ENCODE measurements at regions not wholly inside any gene's neighbourhood (a gene's known extent, or its start where the extent isn't known, plus 50 kb on each side); places are given as distances from the start of the nearest gene placed in this dataset.

DNA sequence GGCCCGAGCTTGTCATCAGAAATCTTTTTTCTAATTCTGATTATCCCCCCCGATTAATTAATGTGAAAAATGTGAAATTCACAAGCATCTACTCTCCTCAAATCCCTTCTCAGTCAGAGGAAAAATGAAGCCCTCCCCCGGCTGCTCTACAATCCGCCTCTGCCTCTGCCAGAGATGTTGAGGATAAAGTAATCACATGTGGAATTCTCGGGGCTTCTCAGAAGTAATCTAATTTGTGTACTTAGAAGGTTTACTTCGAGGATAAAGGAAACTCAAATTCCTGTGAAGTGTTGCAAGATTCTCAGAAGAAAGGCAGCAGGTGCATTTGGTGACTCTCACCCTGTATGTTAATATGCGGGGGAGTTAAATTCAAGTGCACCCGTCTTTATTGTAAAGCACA is 726.1 kb upstream of the ADAMTS16 start:
- POLR2A ChIA-PET = interaction anchor here (0.8 kb wide), 1 partner anchor 370 kb away, joined by 3 read pairs; no protein-coding TSS in a partner anchor
- no peak overlapping the region for H2AFZ ChIP-seq (ENCODE audit: low read length)
- intact Hi-C loops (cut with micrococcal nuclease; ENCODE audit: unreplicated experiment) = no loop called here

DNA sequence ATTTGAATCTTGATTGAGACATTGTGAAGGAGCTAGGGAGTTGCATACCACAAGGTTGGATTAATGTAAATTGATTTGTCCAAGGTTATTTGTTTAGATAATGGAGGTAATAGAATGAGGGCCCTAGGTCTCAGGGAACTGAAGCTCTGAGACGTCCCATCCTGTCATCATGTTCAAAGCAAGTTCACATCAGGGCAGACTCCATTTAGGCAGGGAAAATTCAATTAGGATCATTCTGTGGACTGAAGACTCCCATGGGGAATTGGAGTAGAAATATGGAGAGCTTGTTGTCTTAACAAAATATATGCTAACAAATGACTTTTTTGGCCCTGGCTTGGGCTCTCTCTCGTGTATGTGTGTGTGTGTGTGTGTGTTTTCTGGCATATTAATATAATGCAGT is 722.0 kb upstream of the ADAMTS16 start:
- Histone ChIP-seq H3K4me1 (ENCODE audit: insufficient read depth, low read length, poor library complexity, severe bottlenecking) (no peaks in the 10 kb centered on the region), H3K4me2 (ENCODE audit: low read length) (no peak overlapping the region), H3K9me2 (ENCODE audit: insufficient read depth, low read length) (no peaks in the 10 kb centered on the region), H3K27ac (ENCODE audit: low read depth, low read length, poor library complexity, severe bottlenecking) (no peak overlapping the region), H3K9me3 (ENCODE audit: low read length) (no peaks in the 10 kb centered on the region), H2AFZ (ENCODE audit: low read length) (no peak overlapping the region), H3K4me3 (ENCODE audit: low read depth, low read length, poor library complexity, severe bottlenecking) (no peak overlapping the region), H4K20me1 (ENCODE audit: insufficient read depth, low read length) (no peaks in the 10 kb centered on the region), H3K36me3 (ENCODE audit: insufficient read depth, low read length) (no peaks in the 10 kb centered on the region), H3K79me2 (ENCODE audit: insufficient read depth, low read depth, low read length) (no peaks in the 10 kb centered on the region)
- no peak for DNase-seq (ENCODE audit: low spot score)
- intact Hi-C loops (cut with micrococcal nuclease; ENCODE audit: unreplicated experiment) = no loop called here
- POLR2A ChIA-PET = no interaction called here
- CTCF ChIA-PET (ENCODE audit: unreplicated experiment) = no interaction called here
- TF ChIP-seq, protein P1, sequence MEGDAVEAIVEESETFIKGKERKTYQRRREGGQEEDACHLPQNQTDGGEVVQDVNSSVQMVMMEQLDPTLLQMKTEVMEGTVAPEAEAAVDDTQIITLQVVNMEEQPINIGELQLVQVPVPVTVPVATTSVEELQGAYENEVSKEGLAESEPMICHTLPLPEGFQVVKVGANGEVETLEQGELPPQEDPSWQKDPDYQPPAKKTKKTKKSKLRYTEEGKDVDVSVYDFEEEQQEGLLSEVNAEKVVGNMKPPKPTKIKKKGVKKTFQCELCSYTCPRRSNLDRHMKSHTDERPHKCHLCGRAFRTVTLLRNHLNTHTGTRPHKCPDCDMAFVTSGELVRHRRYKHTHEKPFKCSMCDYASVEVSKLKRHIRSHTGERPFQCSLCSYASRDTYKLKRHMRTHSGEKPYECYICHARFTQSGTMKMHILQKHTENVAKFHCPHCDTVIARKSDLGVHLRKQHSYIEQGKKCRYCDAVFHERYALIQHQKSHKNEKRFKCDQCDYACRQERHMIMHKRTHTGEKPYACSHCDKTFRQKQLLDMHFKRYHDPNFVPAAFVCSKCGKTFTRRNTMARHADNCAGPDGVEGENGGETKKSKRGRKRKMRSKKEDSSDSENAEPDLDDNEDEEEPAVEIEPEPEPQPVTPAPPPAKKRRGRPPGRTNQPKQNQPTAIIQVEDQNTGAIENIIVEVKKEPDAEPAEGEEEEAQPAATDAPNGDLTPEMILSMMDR (conservative IDR thresholded peaks at IDR 0.05; ENCODE audit: low read length) = no peak
- TF ChIP-seq EZH2phosphoT487 (IDR thresholded peaks at IDR 0.05; ENCODE audit: borderline replicate concordance, low read depth, low read length) = no peak
- BruUV-seq (replicated peaks) = no TSS peak

More for the DNA sequence above, 726.1 kb upstream of the ADAMTS16 start:
- H3K36me3 ChIP-seq (ENCODE audit: insufficient read depth, low read length) = no peaks in the 10 kb centered on the region
- no peak for DNase-seq (ENCODE audit: low spot score)
- no TSS peak for BruUV-seq (replicated peaks)
- H3K4me2 ChIP-seq (ENCODE audit: low read length) = no peak overlapping the region
- no peaks in the 10 kb centered on the region for H3K4me1 ChIP-seq (ENCODE audit: insufficient read depth, low read length, poor library complexity, severe bottlenecking)
- H3K9me2 ChIP-seq (ENCODE audit: insufficient read depth, low read length) = no peaks in the 10 kb centered on the region
- no peak overlapping the region for H3K4me3 ChIP-seq (ENCODE audit: low read depth, low read length, poor library complexity, severe bottlenecking)
- H3K9me3 ChIP-seq (ENCODE audit: low read length) = no peaks in the 10 kb centered on the region
- H3K27ac ChIP-seq (ENCODE audit: low read depth, low read length, poor library complexity, severe bottlenecking) = no peak overlapping the region
- TF ChIP-seq, protein P1 (conservative IDR thresholded peaks at IDR 0.05; ENCODE audit: low read length) = no peak
- no peak for TF ChIP-seq EZH2phosphoT487 (IDR thresholded peaks at IDR 0.05; ENCODE audit: borderline replicate concordance, low read depth, low read length)
- no peaks in the 10 kb centered on the region for H4K20me1 ChIP-seq (ENCODE audit: insufficient read depth, low read length)
- CTCF ChIA-PET (ENCODE audit: unreplicated experiment) = no interaction called here
- no peaks in the 10 kb centered on the region for H3K79me2 ChIP-seq (ENCODE audit: insufficient read depth, low read depth, low read length)

DNA sequence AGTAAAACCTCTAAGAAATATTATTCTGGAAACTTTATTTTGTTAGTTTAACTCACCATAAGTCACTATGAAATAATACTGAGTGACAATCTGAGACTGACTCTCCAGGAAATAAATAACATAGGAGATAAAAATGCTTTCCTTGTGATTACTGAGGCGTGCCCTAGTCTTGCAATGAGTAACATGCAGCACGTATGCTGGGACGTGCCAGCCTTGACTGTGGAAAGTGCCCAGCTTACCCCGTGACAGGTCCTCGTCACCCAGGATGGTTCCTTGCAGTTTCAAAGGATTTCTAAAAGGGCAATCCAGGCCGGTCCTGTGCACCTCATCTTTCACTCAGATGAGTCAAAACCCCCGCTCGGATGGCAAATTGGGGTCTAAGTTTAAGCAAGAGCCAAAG is 720.8 kb upstream of the ADAMTS16 start:
- no peak overlapping the region for H2AFZ ChIP-seq (ENCODE audit: low read length)
- CTCF ChIA-PET (ENCODE audit: unreplicated experiment) = no interaction called here
- POLR2A ChIA-PET = interaction anchor here (0.6 kb wide), 1 partner anchor 1228 kb away, joined by 3 read pairs; no protein-coding TSS in a partner anchor

More for the DNA sequence above, 720.8 kb upstream of the ADAMTS16 start:
- BruUV-seq (replicated peaks) = no TSS peak
- Histone ChIP-seq H3K36me3 (ENCODE audit: insufficient read depth, low read length) (no peaks in the 10 kb centered on the region), H3K4me1 (ENCODE audit: insufficient read depth, low read length, poor library complexity, severe bottlenecking) (no peaks in the 10 kb centered on the region), H3K4me3 (ENCODE audit: low read depth, low read length, poor library complexity, severe bottlenecking) (no peak overlapping the region), H3K27ac (ENCODE audit: low read depth, low read length, poor library complexity, severe bottlenecking) (no peak overlapping the region), H3K9me2 (ENCODE audit: insufficient read depth, low read length) (no peaks in the 10 kb centered on the region), H3K4me2 (ENCODE audit: low read length) (no peak overlapping the region), H3K79me2 (ENCODE audit: insufficient read depth, low read depth, low read length) (no peaks in the 10 kb centered on the region), H4K20me1 (ENCODE audit: insufficient read depth, low read length) (no peaks in the 10 kb centered on the region), H3K9me3 (ENCODE audit: low read length) (no peaks in the 10 kb centered on the region)
- no peak for TF ChIP-seq EZH2phosphoT487 (IDR thresholded peaks at IDR 0.05; ENCODE audit: borderline replicate concordance, low read depth, low read length)
- TF ChIP-seq, protein P1 (conservative IDR thresholded peaks at IDR 0.05; ENCODE audit: low read length) = no peak
- intact Hi-C loops (cut with micrococcal nuclease; ENCODE audit: unreplicated experiment) = no loop called here
- no peak for DNase-seq (ENCODE audit: low spot score)

Measured in OCI-LY7 (cell line).